HS-27A (cell line): ENCODE measurements at regions not wholly inside any gene's neighbourhood (a gene's known extent, or its start where the extent isn't known, plus 50 kb on each side); places are given as distances from the start of the nearest gene placed in this dataset.

Experiments
- DNase-seq: peaks from one replicate; pipeline ENCODE4 v3.0.0-alpha.2; 2012; ENCODE audit warnings: low read depth, missing footprints

- no peak for DNase-seq
These were observed 107.0 kb upstream of the EPHA5 start for GRCh38 chr4:65777270-65777669.

GRCh38 chr4:65773636-65774035 lies 103.3 kb upstream of the EPHA5 start:
- DNase-seq = no peak

GRCh38 chr4:65747386-65747785 lies 77.1 kb upstream of the EPHA5 start:
- DNase-seq = no peak

GRCh38 chr4:65738134-65738533 lies 67.8 kb upstream of the EPHA5 start:
- no peak for DNase-seq

- DNase-seq = no peak
These were observed 67.4 kb upstream of the EPHA5 start for GRCh38 chr4:65737672-65738071.

- DNase-seq = no peak
These were observed 54.7 kb upstream of the EPHA5 start for GRCh38 chr4:65724973-65725372.
